SK-N-SH treated with all-trans-retinoic acid at 6 μM for 48 hours (cell line): ENCODE measurements at regions not wholly inside any gene's neighbourhood (a gene's known extent, or its start where the extent isn't known, plus 50 kb on each side); places are given as distances from the start of the nearest gene placed in this dataset.

Source experiments
- ATAC-seq: fragments of 200-7000 bp; cut with Tn5 transposase; 3 replicates; pipeline ENCODE4 v1.9.1; 2020; ENCODE audit warnings: mild to moderate bottlenecking, moderate library complexity
- ARNTL ChIP-seq: fragments of 450-650 bp; formaldehyde crosslinking; IDR thresholded peaks from 2 replicates; pipeline ENCODE4 v1.5.0; 2020; ENCODE audit warnings: low read depth, mild to moderate bottlenecking, moderate library complexity, borderline replicate concordance
- CREB5 ChIP-seq: fragments of 250-450 bp; sonication (Bioruptor Pico); IDR thresholded peaks from 2 replicates; pipeline ENCODE4 v1.5.1; 2020; ENCODE audit warnings: low read depth, mild to moderate bottlenecking, moderate library complexity
- CSDC2 ChIP-seq: fragments of 250-450 bp; sonication (Bioruptor Pico); IDR thresholded peaks from 2 replicates; pipeline ENCODE4 v1.5.0; 2020; ENCODE audit warnings: mild to moderate bottlenecking, moderate library complexity
- ESRRG ChIP-seq: fragments of 250-450 bp; sonication (Bioruptor Pico); IDR thresholded peaks from 2 replicates; pipeline ENCODE4 v1.6.1; 2021; ENCODE audit warnings: mild to moderate bottlenecking
- GLIS3 ChIP-seq: fragments of 250-450 bp; sonication (Bioruptor Pico); IDR thresholded peaks from 2 replicates; pipeline ENCODE4 v1.5.0; 2020; ENCODE audit warnings: mild to moderate bottlenecking, moderate library complexity
- OSR1 ChIP-seq: fragments of 250-450 bp; sonication (Bioruptor Pico); IDR thresholded peaks from 2 replicates; pipeline ENCODE4 v1.8.0; 2022; ENCODE audit warnings: moderate library complexity, mild to moderate bottlenecking, inconsistent platforms
- POU6F1 ChIP-seq: fragments of 250-450 bp; sonication (Bioruptor Pico); IDR thresholded peaks from 2 replicates; pipeline ENCODE4 v1.8.0; 2021; ENCODE audit warnings: low read depth, mild to moderate bottlenecking, moderate library complexity, borderline replicate concordance
- PPARA ChIP-seq: fragments of 250-450 bp; sonication (Bioruptor Pico); IDR thresholded peaks from 2 replicates; pipeline ENCODE4 v1.5.0; 2020; ENCODE audit warnings: mild to moderate bottlenecking, borderline replicate concordance
- RARB ChIP-seq: fragments of 250-450 bp; sonication (Bioruptor Pico); IDR thresholded peaks from 2 replicates; pipeline ENCODE4 v1.8.0; 2021; ENCODE audit warnings: mild to moderate bottlenecking, moderate library complexity
- SNAI2 ChIP-seq: fragments of 250-450 bp; sonication (Bioruptor Pico); IDR thresholded peaks from 2 replicates; pipeline ENCODE4 v1.5.0; 2020; ENCODE audit warnings: mild to moderate bottlenecking, moderate library complexity
- TOX ChIP-seq: fragments of 250-450 bp; sonication (Bioruptor Pico); IDR thresholded peaks from 2 replicates; pipeline ENCODE4 v1.8.0; 2021; ENCODE audit warnings: mild to moderate bottlenecking, moderate library complexity, borderline replicate concordance
- ZC3H10 ChIP-seq: fragments of 250-450 bp; sonication (Bioruptor Pico); IDR thresholded peaks from 2 replicates; pipeline ENCODE4 v1.5.1; 2021; ENCODE audit warnings: mild to moderate bottlenecking, moderate library complexity
- ZFP3 ChIP-seq: fragments of 250-450 bp; sonication (Bioruptor Pico); IDR thresholded peaks from 2 replicates; pipeline ENCODE4 v1.5.0; 2020; ENCODE audit warnings: mild to moderate bottlenecking, moderate library complexity
- ZFP30 ChIP-seq: fragments of 450-650 bp; formaldehyde crosslinking; IDR thresholded peaks from 2 replicates; pipeline ENCODE4 v1.5.0; 2022; ENCODE audit warnings: mild to moderate bottlenecking, moderate library complexity
- ZNF565 ChIP-seq: fragments of 450-650 bp; formaldehyde crosslinking; conservative IDR thresholded peaks from 2 replicates; pipeline ENCODE4 v1.5.0; 2020; ENCODE audit warnings: low read depth, mild to moderate bottlenecking, moderate library complexity
- ZNF70 ChIP-seq: fragments of 450-650 bp; formaldehyde crosslinking; IDR thresholded peaks from 2 replicates; pipeline ENCODE4 v1.5.0; 2020; ENCODE audit warnings: mild to moderate bottlenecking, moderate library complexity
- ZNF8 ChIP-seq: fragments of 450-650 bp; formaldehyde crosslinking; IDR thresholded peaks from 2 replicates; pipeline ENCODE4 v1.5.0; 2020; ENCODE audit warnings: mild to moderate bottlenecking, moderate library complexity
- TF ChIP-seq, protein P1 (sequence below): fragments of 250-450 bp; sonication (Bioruptor Pico); IDR thresholded peaks from 2 replicates; pipeline ENCODE4 v1.5.1; 2021; ENCODE audit warnings: mild to moderate bottlenecking, moderate library complexity
- TF ChIP-seq, protein P2 (sequence below): fragments of 250-450 bp; sonication (Bioruptor Pico); IDR thresholded peaks from 2 replicates; pipeline ENCODE4 v1.5.0; 2020; ENCODE audit warnings: mild to moderate bottlenecking, moderate library complexity

DNA sequence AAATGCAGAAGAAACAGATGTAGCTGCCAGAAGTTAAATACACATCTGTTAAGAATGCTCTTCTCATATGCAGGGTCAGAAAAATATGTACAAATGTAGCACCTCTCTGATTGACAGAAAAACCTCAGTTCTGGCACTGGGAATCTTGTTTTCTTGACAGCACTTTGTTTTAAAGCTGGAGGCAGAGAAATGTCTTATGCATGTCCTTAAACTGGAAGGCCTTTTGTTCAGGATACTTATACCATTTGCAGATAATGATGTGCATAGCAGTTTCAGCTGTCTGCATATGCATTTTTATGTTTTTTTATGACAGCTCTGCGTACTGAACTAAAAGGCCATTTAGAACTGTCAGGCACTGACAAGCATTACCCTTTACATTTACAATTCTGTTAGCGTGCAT is 567.9 kb downstream of the EBF1 start (continued):
- TF ChIP-seq ARNTL (CRISPR knock-in tag) (no peak), CREB5 (CRISPR knock-in tag) (no peak), SNAI2 (CRISPR knock-in tag) (no peak), ESRRG (CRISPR knock-in tag) (no peak), ZNF8 (CRISPR knock-in tag) (no peak)
- TF ChIP-seq, protein P1, sequence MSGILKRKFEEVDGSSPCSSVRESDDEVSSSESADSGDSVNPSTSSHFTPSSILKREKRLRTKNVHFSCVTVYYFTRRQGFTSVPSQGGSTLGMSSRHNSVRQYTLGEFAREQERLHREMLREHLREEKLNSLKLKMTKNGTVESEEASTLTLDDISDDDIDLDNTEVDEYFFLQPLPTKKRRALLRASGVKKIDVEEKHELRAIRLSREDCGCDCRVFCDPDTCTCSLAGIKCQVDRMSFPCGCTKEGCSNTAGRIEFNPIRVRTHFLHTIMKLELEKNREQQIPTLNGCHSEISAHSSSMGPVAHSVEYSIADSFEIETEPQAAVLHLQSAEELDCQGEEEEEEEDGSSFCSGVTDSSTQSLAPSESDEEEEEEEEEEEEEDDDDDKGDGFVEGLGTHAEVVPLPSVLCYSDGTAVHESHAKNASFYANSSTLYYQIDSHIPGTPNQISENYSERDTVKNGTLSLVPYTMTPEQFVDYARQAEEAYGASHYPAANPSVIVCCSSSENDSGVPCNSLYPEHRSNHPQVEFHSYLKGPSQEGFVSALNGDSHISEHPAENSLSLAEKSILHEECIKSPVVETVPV (CRISPR knock-in tag), result no peak

DNA sequence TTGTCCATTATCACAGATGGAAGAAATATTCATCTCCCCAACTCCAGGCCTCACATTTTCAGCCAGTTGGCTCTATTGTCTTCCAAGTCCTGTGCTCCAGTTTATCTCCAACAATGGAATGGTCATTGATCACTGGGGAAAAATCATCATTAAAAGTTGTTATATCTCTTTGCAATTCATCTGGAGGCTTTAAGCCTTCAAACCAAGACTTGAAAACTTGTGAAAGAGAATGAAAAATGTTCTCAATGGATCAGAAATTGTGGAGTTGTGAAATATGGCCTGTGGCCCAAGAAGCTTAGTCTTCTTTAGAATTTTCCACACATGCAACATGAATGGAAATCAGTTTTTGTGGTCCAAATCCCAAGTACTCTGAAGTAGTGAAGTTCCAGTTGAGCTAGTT is 569.6 kb downstream of the EBF1 start:
- no peak for ATAC-seq

GRCh38 chr5:158529454-158529853 is 570.3 kb downstream of the EBF1 start:
- TF ChIP-seq GLIS3 (CRISPR knock-in tag), result no peak
- TF ChIP-seq, protein P2, sequence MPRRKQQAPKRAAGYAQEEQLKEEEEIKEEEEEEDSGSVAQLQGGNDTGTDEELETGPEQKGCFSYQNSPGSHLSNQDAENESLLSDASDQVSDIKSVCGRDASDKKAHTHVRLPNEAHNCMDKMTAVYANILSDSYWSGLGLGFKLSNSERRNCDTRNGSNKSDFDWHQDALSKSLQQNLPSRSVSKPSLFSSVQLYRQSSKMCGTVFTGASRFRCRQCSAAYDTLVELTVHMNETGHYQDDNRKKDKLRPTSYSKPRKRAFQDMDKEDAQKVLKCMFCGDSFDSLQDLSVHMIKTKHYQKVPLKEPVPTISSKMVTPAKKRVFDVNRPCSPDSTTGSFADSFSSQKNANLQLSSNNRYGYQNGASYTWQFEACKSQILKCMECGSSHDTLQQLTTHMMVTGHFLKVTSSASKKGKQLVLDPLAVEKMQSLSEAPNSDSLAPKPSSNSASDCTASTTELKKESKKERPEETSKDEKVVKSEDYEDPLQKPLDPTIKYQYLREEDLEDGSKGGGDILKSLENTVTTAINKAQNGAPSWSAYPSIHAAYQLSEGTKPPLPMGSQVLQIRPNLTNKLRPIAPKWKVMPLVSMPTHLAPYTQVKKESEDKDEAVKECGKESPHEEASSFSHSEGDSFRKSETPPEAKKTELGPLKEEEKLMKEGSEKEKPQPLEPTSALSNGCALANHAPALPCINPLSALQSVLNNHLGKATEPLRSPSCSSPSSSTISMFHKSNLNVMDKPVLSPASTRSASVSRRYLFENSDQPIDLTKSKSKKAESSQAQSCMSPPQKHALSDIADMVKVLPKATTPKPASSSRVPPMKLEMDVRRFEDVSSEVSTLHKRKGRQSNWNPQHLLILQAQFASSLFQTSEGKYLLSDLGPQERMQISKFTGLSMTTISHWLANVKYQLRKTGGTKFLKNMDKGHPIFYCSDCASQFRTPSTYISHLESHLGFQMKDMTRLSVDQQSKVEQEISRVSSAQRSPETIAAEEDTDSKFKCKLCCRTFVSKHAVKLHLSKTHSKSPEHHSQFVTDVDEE, result no peak
- no peak for TF ChIP-seq CREB5 (CRISPR knock-in tag)
- TF ChIP-seq ZC3H10 (CRISPR knock-in tag), result no peak
- TF ChIP-seq OSR1, result no peak
- no peak for TF ChIP-seq PPARA (CRISPR knock-in tag)
- no peak for TF ChIP-seq ZFP3 (CRISPR knock-in tag)
- TF ChIP-seq POU6F1 (CRISPR knock-in tag), result no peak
- no peak for TF ChIP-seq CSDC2
- no peak for TF ChIP-seq ZNF70
- no peak for TF ChIP-seq ZNF565 (CRISPR knock-in tag)
- no peak for TF ChIP-seq ZFP30 (CRISPR knock-in tag)
- no peak for ATAC-seq

More for the DNA sequence above, 569.6 kb downstream of the EBF1 start:
- TF ChIP-seq TOX (CRISPR knock-in tag), result no peak
- no peak for TF ChIP-seq OSR1
- TF ChIP-seq, protein P2, result no peak
- no peak for TF ChIP-seq ARNTL (CRISPR knock-in tag)
- no peak for TF ChIP-seq ZNF8 (CRISPR knock-in tag)
- TF ChIP-seq SNAI2 (CRISPR knock-in tag), result no peak
- no peak for TF ChIP-seq CSDC2
- TF ChIP-seq RARB, result no peak
- no peak for TF ChIP-seq CREB5 (CRISPR knock-in tag)
